HepG2 (cell line): ENCODE measurements at regions not wholly inside any gene's neighbourhood (a gene's known extent, or its start where the extent isn't known, plus 50 kb on each side); places are given as distances from the start of the nearest gene placed in this dataset.

Experiments
- ATAC-seq: fragments of 200-7000 bp; cut with Tn5 transposase; 3 replicates; pipeline ENCODE4 v1.9.1; 2020; ENCODE audit warnings: mild to moderate bottlenecking, moderate library complexity
- BruUV-seq: library from RNA; stranded (reverse); fragments of 400-500 nt; replicated peaks from 2 replicates; lab custom pipeline; 2021; lab: Mats Ljungman, UMichigan
- CTCF ChIA-PET: fragments of 300-600 bp; formaldehyde crosslinking; extraction: SDS; loops from one replicate; lab custom pipeline; 2021; ENCODE audit warnings: low total read pairs, inconsistent platforms, low intra/inter-chr PET ratio; lab: Yijun Ruan, JAX
- POLR2A ChIA-PET: fragments of 350-600 bp; sonication (Branson Sonifier 250); formaldehyde crosslinking; loops from one replicate; lab custom pipeline; 2020; ENCODE audit warnings: antibody characterized with exemption, inconsistent platforms; lab: Yijun Ruan, JAX
- DNase-seq: peaks from one replicate; pipeline ENCODE4 v3.0.0-alpha.2; 2015; ENCODE audit warnings: low spot score
- FAIRE-seq: peaks from 3 replicates; lab custom pipeline; 2011; peaks lifted over from hg19 to GRCh38; lab: Jason Lieb, UNC
- H2AFZ ChIP-seq: one replicate; pipeline ENCODE4 v1.6.1; 2011; ENCODE audit warnings: low read length, inconsistent platforms
- H3K27ac ChIP-seq: fragments of 300-600 bp; 3 replicates; pipeline ENCODE4 v1.8.0; 2011; ENCODE audit warnings: mixed run types, mild to moderate bottlenecking, mixed read lengths, low read length, inconsistent platforms; ENCODE audit not compliant: insufficient read depth; ENCODE audit errors: extremely low read length
- H3K27me3 ChIP-seq, 2 experiments: fragments of 200-600 bp in 1 of 2; 2 replicates in 1 of 2; 3 replicates in 1 of 2; pipeline versions ENCODE4 v1.6.0 to v1.8.0; 2011; ENCODE audit warnings: low read length in 2 of 2, mild to moderate bottlenecking in 2 of 2, moderate library complexity in 2 of 2, inconsistent platforms in 1 of 2; ENCODE audit not compliant: insufficient read depth in 2 of 2, control insufficient read depth in 1 of 2
- H3K36me3 ChIP-seq, 2 experiments: fragments of 200-600 bp in 1 of 2; replicated peaks in 1 of 2; 2 replicates in 1 of 2; 3 replicates in 1 of 2; pipeline versions ENCODE4 v1.5.1 to v1.8.0; 2011; ENCODE audit warnings: low read length in 2 of 2, inconsistent platforms in 1 of 2; ENCODE audit not compliant: insufficient read depth in 2 of 2, control insufficient read depth in 1 of 2
- H3K4me1 ChIP-seq: 2 replicates; pipeline ENCODE4 v1.5.1; 2012; ENCODE audit warnings: low read length, inconsistent platforms; ENCODE audit not compliant: insufficient read depth
- H3K4me2 ChIP-seq: 2 replicates; pipeline ENCODE4 v1.6.0; 2011; ENCODE audit warnings: low read depth, low read length, inconsistent platforms
- H3K4me3 ChIP-seq, 3 experiments: fragments of 200-600 bp in 1 of 3; sonication (generic), shearing (Covaris generic) in 1 of 3; replicated peaks in 1 of 3; 2 replicates each; pipeline ENCODE4 v1.5.1; 2011 to 2016; ENCODE audit warnings: low read length in 3 of 3, inconsistent platforms in 2 of 3, low read depth in 2 of 3, mild to moderate bottlenecking in 2 of 3, control low read depth in 1 of 3, mixed read lengths in 1 of 3; ENCODE audit not compliant: insufficient read depth in 1 of 3
- H3K79me2 ChIP-seq: one replicate; pipeline ENCODE4 v1.6.1; 2011; ENCODE audit warnings: low read length, inconsistent platforms; ENCODE audit not compliant: insufficient read depth
- H3K9ac ChIP-seq: 2 replicates; pipeline ENCODE4 v1.6.0; 2011; ENCODE audit warnings: mild to moderate bottlenecking, low read depth, low read length, inconsistent platforms; ENCODE audit not compliant: insufficient read depth
- H3K9me3 ChIP-seq: 2 replicates; pipeline ENCODE4 v1.5.1; 2012; ENCODE audit warnings: mild to moderate bottlenecking, low read length
- H4K20me1 ChIP-seq: 2 replicates; pipeline ENCODE4 v1.6.0; 2011; ENCODE audit warnings: inconsistent platforms, mild to moderate bottlenecking, low read length, moderate library complexity; ENCODE audit not compliant: insufficient read depth
- CAMTA2 ChIP-seq: sonication (generic); formaldehyde crosslinking; IDR thresholded peaks from 2 replicates; pipeline ENCODE4 v1.4.0; 2020; ENCODE audit warnings: mild to moderate bottlenecking, missing genetic modification reagents, borderline replicate concordance
- CBX2 ChIP-seq, 2 experiments: fragments of 200-600 bp in 1 of 2; sonication (generic); formaldehyde crosslinking in 1 of 2; IDR thresholded peaks; 2 replicates each; pipeline versions ENCODE4 v1.7.0 to v1.8.1; 2018 to 2022; ENCODE audit warnings: low read depth in 2 of 2, low read length in 1 of 2, mild to moderate bottlenecking in 1 of 2, missing genetic modification reagents in 1 of 2
- JARID2 ChIP-seq: sonication (generic); formaldehyde crosslinking; IDR thresholded peaks from 2 replicates; pipeline ENCODE4 v1.8.1; 2023; ENCODE audit warnings: missing genetic modification reagents, inconsistent platforms; ENCODE audit not compliant: insufficient replicate concordance
- NFATC3 ChIP-seq: sonication (generic); formaldehyde crosslinking; IDR thresholded peaks from 2 replicates; pipeline ENCODE4 v1.5.1; 2020; ENCODE audit warnings: mild to moderate bottlenecking, missing genetic modification reagents
- NFYB ChIP-seq: sonication (generic); formaldehyde crosslinking; IDR thresholded peaks from 2 replicates; pipeline ENCODE4 v1.4.0; 2020; ENCODE audit warnings: missing genetic modification reagents
- RFXAP ChIP-seq: sonication (generic); formaldehyde crosslinking; IDR thresholded peaks from 2 replicates; pipeline ENCODE4 v1.4.0; 2020; ENCODE audit warnings: missing genetic modification reagents, borderline replicate concordance
- SSRP1 ChIP-seq: IDR thresholded peaks from 2 replicates; pipeline ENCODE4 v1.6.1; 2016; ENCODE audit warnings: control low read depth
- SUZ12 ChIP-seq: fragments of 150-350 bp; IDR thresholded peaks from 2 replicates; pipeline ENCODE4 v1.6.1; 2014; ENCODE audit warnings: low read depth, low read length
- ZNF205 ChIP-seq: IDR thresholded peaks from 2 replicates; pipeline ENCODE4 v1.6.1; 2018; ENCODE audit warnings: missing biosample characterization, missing genetic modification reagents
- ZNF292 ChIP-seq: sonication (generic); formaldehyde crosslinking; IDR thresholded peaks from 2 replicates; pipeline ENCODE4 v1.8.1; 2022; ENCODE audit warnings: mild to moderate bottlenecking, low read depth, missing genetic modification reagents, borderline replicate concordance
- ZNF468 ChIP-seq: sonication (generic); formaldehyde crosslinking; IDR thresholded peaks from 2 replicates; pipeline ENCODE4 v1.8.0; 2022; ENCODE audit warnings: mild to moderate bottlenecking, moderate library complexity, missing genetic modification reagents
- ZSCAN9 ChIP-seq: IDR thresholded peaks from 2 replicates; pipeline ENCODE4 v1.6.1; 2016; ENCODE audit warnings: borderline replicate concordance
- WGBS: methylation state at CpG from one replicate; pipeline ENCODE4 v1.1.6; 2017; ENCODE audit warnings: low lambda C conversion rate; 5-methylcytosine and 5-hydroxymethylcytosine counted together
- in situ Hi-C: cut with HindIII; loops from 2 replicates; pipeline ENCODE4 v1.10.0; 2017; ENCODE audit warnings: low pct_unique_long_range_greater_than_20kb; ENCODE audit not compliant: extremely low pct_ligation_motif_present
- intact Hi-C: fragments of 100-400 bp; cut with micrococcal nuclease; formaldehyde crosslinking; loops from one replicate; pipeline ENCODE4 v1.10.0; 2022; ENCODE audit not compliant: unreplicated experiment
- TF ChIP-seq, protein P1 (sequence below): sonication (generic); formaldehyde crosslinking; IDR thresholded peaks from 2 replicates; pipeline ENCODE4 v1.9.0; 2021; ENCODE audit warnings: missing genetic modification reagents, borderline replicate concordance
- TF ChIP-seq, protein P2 (sequence below): sonication (generic); formaldehyde crosslinking; IDR thresholded peaks from 2 replicates; pipeline ENCODE4 v1.4.0; 2020; ENCODE audit warnings: mild to moderate bottlenecking, missing genetic modification reagents
- TF ChIP-seq, protein P3 (sequence below): sonication (generic); formaldehyde crosslinking; conservative IDR thresholded peaks from 2 replicates; pipeline ENCODE4 v1.8.0; 2022; ENCODE audit warnings: missing genetic modification reagents

DNA sequence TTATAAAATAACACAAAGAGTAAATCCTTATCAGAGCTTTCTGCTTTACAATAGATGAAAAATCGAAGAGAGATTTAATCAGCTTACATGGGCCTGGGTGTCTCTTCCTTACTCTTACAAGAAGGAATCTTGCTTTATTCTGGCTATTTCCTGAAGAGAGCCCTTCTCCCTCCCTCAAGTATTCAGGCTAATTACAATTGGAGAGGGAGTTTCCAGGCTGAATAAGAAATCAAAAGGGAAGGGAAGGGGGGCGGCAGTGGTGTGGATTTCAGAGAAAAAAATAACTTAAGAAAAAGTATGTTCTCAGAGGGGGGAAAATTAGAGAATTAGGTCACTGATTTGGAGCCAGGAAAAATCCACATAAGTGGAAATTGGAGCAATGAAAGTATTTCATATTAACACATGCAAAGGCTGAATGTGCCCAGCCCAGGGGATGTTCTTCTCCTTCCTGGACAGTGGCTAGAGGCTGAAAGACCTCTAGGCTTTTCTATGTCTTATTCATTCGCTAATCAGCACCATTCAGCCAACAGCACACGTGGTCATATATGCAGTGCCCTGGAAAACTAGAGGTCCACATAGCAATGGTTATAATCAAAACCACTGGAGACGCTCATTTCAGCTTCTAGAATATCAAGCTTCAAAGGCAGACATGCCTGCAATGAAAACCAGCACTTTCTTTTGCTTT, 158.9 kb upstream of the BTG1 start (continued):
- TF ChIP-seq, protein P1, sequence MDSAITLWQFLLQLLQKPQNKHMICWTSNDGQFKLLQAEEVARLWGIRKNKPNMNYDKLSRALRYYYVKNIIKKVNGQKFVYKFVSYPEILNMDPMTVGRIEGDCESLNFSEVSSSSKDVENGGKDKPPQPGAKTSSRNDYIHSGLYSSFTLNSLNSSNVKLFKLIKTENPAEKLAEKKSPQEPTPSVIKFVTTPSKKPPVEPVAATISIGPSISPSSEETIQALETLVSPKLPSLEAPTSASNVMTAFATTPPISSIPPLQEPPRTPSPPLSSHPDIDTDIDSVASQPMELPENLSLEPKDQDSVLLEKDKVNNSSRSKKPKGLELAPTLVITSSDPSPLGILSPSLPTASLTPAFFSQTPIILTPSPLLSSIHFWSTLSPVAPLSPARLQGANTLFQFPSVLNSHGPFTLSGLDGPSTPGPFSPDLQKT = no peak
- TF ChIP-seq ZNF292 (CRISPR knock-in tag) (no peak), JARID2 (no peak), NFYB (CRISPR knock-in tag) (no peak), ZNF468 (CRISPR knock-in tag) (no peak), SSRP1 (CRISPR knock-in tag) (no peak)
- TF ChIP-seq, protein P2, sequence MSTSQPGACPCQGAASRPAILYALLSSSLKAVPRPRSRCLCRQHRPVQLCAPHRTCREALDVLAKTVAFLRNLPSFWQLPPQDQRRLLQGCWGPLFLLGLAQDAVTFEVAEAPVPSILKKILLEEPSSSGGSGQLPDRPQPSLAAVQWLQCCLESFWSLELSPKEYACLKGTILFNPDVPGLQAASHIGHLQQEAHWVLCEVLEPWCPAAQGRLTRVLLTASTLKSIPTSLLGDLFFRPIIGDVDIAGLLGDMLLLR (CRISPR knock-in tag) = no peak

DNA sequence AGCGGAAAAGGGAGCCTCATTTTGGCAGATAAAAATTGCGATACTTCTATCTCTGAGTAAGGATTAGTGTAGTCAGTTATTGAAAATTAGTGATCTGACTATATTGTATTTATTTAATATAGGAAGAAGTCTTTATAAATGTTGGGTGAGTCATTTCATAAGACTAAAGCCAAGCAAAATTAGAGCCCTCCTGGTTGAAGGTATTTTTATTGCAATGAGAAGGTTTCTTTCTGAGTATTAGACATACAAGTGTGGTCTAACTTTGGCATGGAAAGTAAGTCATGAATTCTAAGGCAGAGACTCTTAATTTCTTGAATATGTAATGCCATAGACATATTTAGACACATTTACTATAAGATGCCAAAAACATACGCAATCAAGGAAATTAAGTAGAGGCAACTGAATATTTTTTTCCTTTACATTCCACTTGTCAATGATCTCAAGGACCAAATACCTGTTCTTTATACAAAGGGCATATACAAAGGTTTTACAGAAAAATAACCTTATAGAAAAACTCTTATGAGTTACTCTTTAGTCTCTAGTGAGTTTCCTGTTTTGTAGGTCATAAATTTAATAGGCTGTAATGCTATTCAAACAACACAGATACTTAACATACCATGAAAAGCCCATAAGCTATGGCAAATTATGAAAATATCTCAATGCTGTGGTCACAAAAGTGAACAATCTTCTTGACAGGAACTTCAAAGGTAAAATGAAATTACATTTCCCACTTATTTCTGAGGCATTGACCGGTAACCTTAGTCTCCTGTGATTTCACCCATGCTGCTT, 156.6 kb upstream of the BTG1 start:
- ATAC-seq (no peak), DNase-seq (no peak), FAIRE-seq (no peak)
- Histone ChIP-seq H2AFZ (no peak overlapping the region), H3K27ac (no peak overlapping the region), H3K4me1 (no peaks in the 10 kb centered on the region), H3K4me3 (no peak overlapping the region), H3K9me3 (no peaks in the 10 kb centered on the region), H3K36me3 (no peaks in the 10 kb centered on the region), H3K9ac (no peak overlapping the region), H3K79me2 (no peaks in the 10 kb centered on the region), H3K4me2 (no peak overlapping the region), H4K20me1 (no peaks in the 10 kb centered on the region), H3K27me3 (no peaks in the 10 kb centered on the region)
- in situ Hi-C loops (no loop called here), intact Hi-C loops (no loop called here)
- ChIA-PET POLR2A (no interaction called here), CTCF (no interaction called here)
- BruUV-seq = no TSS peak
- 63% methylated on average over 4 of the region's 4 CpGs for WGBS
- TF ChIP-seq ZNF205 (CRISPR knock-in tag) (no peak), CBX2 (IDR thresholded peaks at IDR 0.05; ENCODE audit: low read depth, low read length) (no peak), CBX2 (CRISPR knock-in tag; IDR thresholded peaks at IDR 0.05; ENCODE audit: low read depth) (no peak), ZSCAN9 (CRISPR knock-in tag) (no peak), SUZ12 (no peak), NFATC3 (no peak), RFXAP (CRISPR knock-in tag) (no peak), CAMTA2 (CRISPR knock-in tag) (no peak)
- TF ChIP-seq, protein P3, sequence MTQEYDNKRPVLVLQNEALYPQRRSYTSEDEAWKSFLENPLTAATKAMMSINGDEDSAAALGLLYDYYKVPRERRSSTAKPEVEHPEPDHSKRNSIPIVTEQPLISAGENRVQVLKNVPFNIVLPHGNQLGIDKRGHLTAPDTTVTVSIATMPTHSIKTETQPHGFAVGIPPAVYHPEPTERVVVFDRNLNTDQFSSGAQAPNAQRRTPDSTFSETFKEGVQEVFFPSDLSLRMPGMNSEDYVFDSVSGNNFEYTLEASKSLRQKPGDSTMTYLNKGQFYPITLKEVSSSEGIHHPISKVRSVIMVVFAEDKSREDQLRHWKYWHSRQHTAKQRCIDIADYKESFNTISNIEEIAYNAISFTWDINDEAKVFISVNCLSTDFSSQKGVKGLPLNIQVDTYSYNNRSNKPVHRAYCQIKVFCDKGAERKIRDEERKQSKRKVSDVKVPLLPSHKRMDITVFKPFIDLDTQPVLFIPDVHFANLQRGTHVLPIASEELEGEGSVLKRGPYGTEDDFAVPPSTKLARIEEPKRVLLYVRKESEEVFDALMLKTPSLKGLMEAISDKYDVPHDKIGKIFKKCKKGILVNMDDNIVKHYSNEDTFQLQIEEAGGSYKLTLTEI (CRISPR knock-in tag) = no peak
